ENCODE measurements at regions not wholly inside any gene's neighbourhood (a gene's known extent, or its start where the extent isn't known, plus 50 kb on each side); places are given as distances from the start of the nearest gene placed in this dataset.
"Not testable (repeated sequence)": the region's sequence is repeated elsewhere in the genome, so short reads cannot be mapped to it uniquely, and the experiment has no call there.

GRCh38 chr20:5696011-5696559 lies 54.1 kb upstream of the SHLD1 start:
- no peak overlapping the region for H3K27ac Mint-ChIP-seq
- DNase-seq (no peak), ATAC-seq (no peak)
- CTCF ChIA-PET, result no interaction called here
- no peak overlapping the region for H3K4me3 Mint-ChIP-seq
- H3K36me3 Mint-ChIP-seq, result no peaks in the 10 kb centered on the region
- no peaks in the 10 kb centered on the region for H3K9me3 Mint-ChIP-seq (ENCODE audit: low read depth)
- no peaks in the 10 kb centered on the region for H3K4me1 Mint-ChIP-seq
- no peaks in the 10 kb centered on the region for H3K27me3 Mint-ChIP-seq

GRCh38 chr20:5691918-5692618 lies 58.1 kb upstream of the SHLD1 start:
- H3K4me3 Mint-ChIP-seq, result no peak overlapping the region
- DNase-seq, result no peak
- ATAC-seq, result no peak
- no peaks in the 10 kb centered on the region for H3K36me3 Mint-ChIP-seq
- no peaks in the 10 kb centered on the region for H3K27me3 Mint-ChIP-seq
- no peak overlapping the region for H3K27ac Mint-ChIP-seq
- CTCF ChIA-PET, result no interaction called here
- no peaks in the 10 kb centered on the region for H3K9me3 Mint-ChIP-seq (ENCODE audit: low read depth)
- H3K4me1 Mint-ChIP-seq, result no peaks in the 10 kb centered on the region

GRCh38 chr20:5689463-5689862 lies 60.7 kb upstream of the SHLD1 start:
- ATAC-seq (no peak), DNase-seq (no peak)
- Mint-ChIP-seq H3K27me3 (no peaks in the 10 kb centered on the region), H3K27ac (no peak overlapping the region), H3K4me1 (no peaks in the 10 kb centered on the region), H3K36me3 (no peaks in the 10 kb centered on the region), H3K4me3 (no peak overlapping the region), H3K9me3 (ENCODE audit: low read depth) (no peaks in the 10 kb centered on the region)
- CTCF ChIA-PET, result interaction anchor here (0.5 kb wide), 1 partner anchor 666 kb away, joined by 3 read pairs; no protein-coding TSS in a partner anchor

- DNase-seq (no peak), ATAC-seq (no peak)
- Mint-ChIP-seq H3K27ac (no peak overlapping the region), H3K27me3 (no peaks in the 10 kb centered on the region), H3K4me3 (no peak overlapping the region), H3K36me3 (no peaks in the 10 kb centered on the region), H3K9me3 (ENCODE audit: low read depth) (no peaks in the 10 kb centered on the region), H3K4me1 (no peaks in the 10 kb centered on the region)
- CTCF ChIA-PET, result no interaction called here
These were observed 61.7 kb upstream of the SHLD1 start for GRCh38 chr20:5688431-5688972.

- DNase-seq (no peak), ATAC-seq (no peak)
- Mint-ChIP-seq H3K4me3 (no peak overlapping the region), H3K36me3 (no peaks in the 10 kb centered on the region), H3K9me3 (ENCODE audit: low read depth) (no peaks in the 10 kb centered on the region), H3K27me3 (no peaks in the 10 kb centered on the region), H3K27ac (no peak overlapping the region), H3K4me1 (no peaks in the 10 kb centered on the region)
- CTCF ChIA-PET, result no interaction called here
These were observed 62.3 kb upstream of the SHLD1 start for GRCh38 chr20:5687884-5688283.

GRCh38 chr20:5686384-5687105 lies 63.7 kb upstream of the SHLD1 start:
- H3K27me3 Mint-ChIP-seq, result no peaks in the 10 kb centered on the region
- CTCF ChIA-PET, result no interaction called here
- DNase-seq (no peak), ATAC-seq (no peak)
- no peaks in the 10 kb centered on the region for H3K4me1 Mint-ChIP-seq
- no peak overlapping the region for H3K4me3 Mint-ChIP-seq
- no peak overlapping the region for H3K27ac Mint-ChIP-seq
- H3K9me3 Mint-ChIP-seq (ENCODE audit: low read depth), result no peaks in the 10 kb centered on the region
- H3K36me3 Mint-ChIP-seq, result no peaks in the 10 kb centered on the region

- H3K36me3 Mint-ChIP-seq; H3K4me1 Mint-ChIP-seq; CTCF ChIA-PET; H3K27ac Mint-ChIP-seq; DNase-seq; H3K27me3 Mint-ChIP-seq; H3K4me3 Mint-ChIP-seq; H3K9me3 Mint-ChIP-seq (ENCODE audit: low read depth); ATAC-seq: not testable (repeated sequence)
These were observed 67.6 kb upstream of the SHLD1 start for GRCh38 chr20:5682556-5682955.

- no peaks in the 10 kb centered on the region for H3K4me1 Mint-ChIP-seq
- no peak overlapping the region for H3K27ac Mint-ChIP-seq
- ATAC-seq, result no peak
- no peak overlapping the region for H3K4me3 Mint-ChIP-seq
- CTCF ChIA-PET, result no interaction called here
- no peaks in the 10 kb centered on the region for H3K36me3 Mint-ChIP-seq
- no peaks in the 10 kb centered on the region for H3K27me3 Mint-ChIP-seq
- no peak for DNase-seq
- no peaks in the 10 kb centered on the region for H3K9me3 Mint-ChIP-seq (ENCODE audit: low read depth)
These were observed 69.4 kb upstream of the GPCPD1 start for GRCh38 chr20:5680192-5680591.

- peaks cover 4% of the 10 kb centered on the region for H3K4me1 Mint-ChIP-seq
- no peak for ATAC-seq
These were observed 68.0 kb upstream of the GPCPD1 start for GRCh38 chr20:5678777-5679176.

GRCh38 chr20:5677944-5678343 lies 67.1 kb upstream of the GPCPD1 start:
- H3K27ac Mint-ChIP-seq; H3K4me1 Mint-ChIP-seq; CTCF ChIA-PET; H3K9me3 Mint-ChIP-seq (ENCODE audit: low read depth); H3K36me3 Mint-ChIP-seq; H3K4me3 Mint-ChIP-seq; DNase-seq; ATAC-seq; H3K27me3 Mint-ChIP-seq: not testable (repeated sequence)

More at GRCh38 chr20:5678777-5679176, 68.0 kb upstream of the GPCPD1 start:
- no peak for DNase-seq
- H3K27ac Mint-ChIP-seq, result no peak overlapping the region
- H3K4me3 Mint-ChIP-seq, result no peak overlapping the region
- no peaks in the 10 kb centered on the region for H3K27me3 Mint-ChIP-seq
- no peaks in the 10 kb centered on the region for H3K36me3 Mint-ChIP-seq
- CTCF ChIA-PET, result no interaction called here
- no peaks in the 10 kb centered on the region for H3K9me3 Mint-ChIP-seq (ENCODE audit: low read depth)

GRCh38 chr20:5677389-5677788 lies 66.6 kb upstream of the GPCPD1 start:
- Mint-ChIP-seq H3K27ac (no peak overlapping the region), H3K36me3 (no peaks in the 10 kb centered on the region), H3K4me1 (peaks cover 4% of the 10 kb centered on the region), H3K4me3 (no peak overlapping the region), H3K27me3 (no peaks in the 10 kb centered on the region), H3K9me3 (ENCODE audit: low read depth) (no peaks in the 10 kb centered on the region)
- ATAC-seq (no peak), DNase-seq (no peak)
- CTCF ChIA-PET, result no interaction called here

- Mint-ChIP-seq H3K27ac (no peak overlapping the region), H3K27me3 (no peaks in the 10 kb centered on the region), H3K4me3 (no peak overlapping the region), H3K9me3 (ENCODE audit: low read depth) (no peaks in the 10 kb centered on the region), H3K36me3 (no peaks in the 10 kb centered on the region), H3K4me1 (peaks cover 4% of the 10 kb centered on the region)
- ATAC-seq (no peak), DNase-seq (no peak)
- CTCF ChIA-PET, result no interaction called here
These were observed 64.6 kb upstream of the GPCPD1 start for GRCh38 chr20:5675103-5676091.

- H3K4me1 Mint-ChIP-seq, result peaks cover 4% of the 10 kb centered on the region
- peak; percentile 55 for ATAC-seq
- no peak for DNase-seq
- no peak overlapping the region for H3K27ac Mint-ChIP-seq
- CTCF ChIA-PET, result no interaction called here
- no peaks in the 10 kb centered on the region for H3K9me3 Mint-ChIP-seq (ENCODE audit: low read depth)
- H3K4me3 Mint-ChIP-seq, result no peak overlapping the region
- H3K27me3 Mint-ChIP-seq, result no peaks in the 10 kb centered on the region
- H3K36me3 Mint-ChIP-seq, result no peaks in the 10 kb centered on the region
These were observed 63.4 kb upstream of the GPCPD1 start for GRCh38 chr20:5674176-5674660.
